GM18520 (cell line): ENCODE measurements at regions not wholly inside any gene's neighbourhood (a gene's known extent, or its start where the extent isn't known, plus 50 kb on each side); places are given as distances from the start of the nearest gene placed in this dataset.
"Not testable (repeated sequence)": the region's sequence is repeated elsewhere in the genome, so short reads cannot be mapped to it uniquely, and the experiment has no call there.

Experiments used
- ATAC-seq: cut with Tn5 transposase; IDR thresholded peaks from one replicate; pipeline ENCODE4 v1.9.1; 2021; ENCODE audit not compliant: unreplicated experiment

DNA sequence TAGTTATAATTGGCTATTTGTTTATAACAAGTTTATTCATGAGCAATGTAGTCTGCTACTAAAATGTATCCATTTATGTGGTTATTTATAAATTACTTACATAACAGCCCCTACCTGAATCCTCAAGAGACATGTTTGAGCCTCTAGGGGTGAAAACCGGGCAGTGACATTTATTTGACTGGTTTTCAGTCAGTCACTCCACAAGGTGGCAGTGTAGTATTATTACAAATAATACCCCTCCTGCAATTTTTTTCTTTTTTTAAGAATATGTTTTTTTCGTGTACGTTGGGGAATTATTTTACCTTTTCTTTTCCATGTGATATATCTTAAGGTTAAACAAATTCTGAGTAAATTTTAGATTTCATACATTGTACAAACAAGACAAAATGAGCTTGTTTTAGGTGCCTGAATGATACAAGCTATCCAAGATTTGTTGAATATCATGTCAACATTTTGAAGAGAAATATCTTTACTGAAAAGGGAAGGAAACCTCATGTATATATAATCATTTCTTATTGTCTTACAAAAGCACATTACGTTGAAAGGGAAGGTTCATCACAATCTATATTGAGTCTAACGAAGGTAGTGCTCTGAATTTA lies 598.7 kb upstream of the TECRL start:
- ATAC-seq: no peak

DNA sequence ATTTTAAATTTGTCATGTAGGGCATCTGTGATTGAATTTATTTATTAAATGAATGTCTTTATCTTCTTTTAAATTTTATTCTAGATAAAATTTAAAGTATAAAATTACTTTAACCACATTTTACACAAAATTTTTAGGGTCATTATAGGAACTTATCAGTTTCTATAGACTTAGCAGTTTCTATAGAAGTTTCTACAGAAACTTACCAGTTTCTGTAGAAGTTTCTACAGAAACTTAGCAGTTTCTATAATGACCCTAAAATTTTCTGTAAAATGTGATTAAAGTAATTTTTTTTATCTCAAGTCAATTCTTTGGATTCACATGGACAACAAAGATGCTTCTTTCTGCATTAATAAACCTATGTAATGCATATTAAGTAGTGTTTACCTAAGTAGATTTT lies 565.9 kb upstream of the TECRL start:
- ATAC-seq: no peak

DNA sequence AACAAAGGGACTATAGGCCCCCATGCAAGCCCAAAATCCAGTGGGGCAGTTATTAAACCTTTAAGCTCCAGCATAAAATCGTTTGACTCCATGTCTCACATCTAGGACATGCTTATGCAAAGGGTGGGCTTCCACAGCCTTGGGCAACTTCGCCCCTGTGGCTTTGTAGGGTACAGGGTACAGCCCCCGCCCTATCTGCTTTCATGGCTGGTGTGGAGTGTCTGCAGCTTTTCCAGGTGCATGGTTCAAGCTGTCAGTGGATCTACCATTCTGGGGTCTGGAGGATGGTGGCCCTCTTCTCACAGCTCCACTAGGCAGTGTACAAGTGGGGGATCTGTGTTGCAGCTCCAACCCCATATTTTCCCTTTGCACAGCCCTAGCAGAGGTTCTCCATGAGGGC lies 559.8 kb upstream of the TECRL start:
- ATAC-seq: no peak

DNA sequence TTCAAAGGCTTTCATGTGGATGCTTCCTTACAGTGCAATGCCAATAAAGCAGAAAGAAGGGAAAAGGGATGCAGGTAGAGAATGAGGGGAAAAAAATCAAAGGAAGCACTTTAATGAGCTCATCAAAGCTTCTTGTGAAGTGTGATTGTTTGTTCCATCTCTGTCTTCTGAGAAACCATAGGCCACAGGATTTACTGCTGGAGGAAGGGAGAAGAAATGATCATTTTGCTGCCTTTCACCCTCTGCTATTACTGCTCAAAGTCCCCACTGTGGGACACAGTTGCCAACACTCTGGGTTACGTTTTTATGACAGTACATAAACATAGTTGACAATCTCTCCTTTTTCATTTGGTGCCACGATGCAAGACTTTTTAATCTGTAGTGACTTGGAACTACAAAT lies 558.0 kb upstream of the TECRL start:
- no peak for ATAC-seq

DNA sequence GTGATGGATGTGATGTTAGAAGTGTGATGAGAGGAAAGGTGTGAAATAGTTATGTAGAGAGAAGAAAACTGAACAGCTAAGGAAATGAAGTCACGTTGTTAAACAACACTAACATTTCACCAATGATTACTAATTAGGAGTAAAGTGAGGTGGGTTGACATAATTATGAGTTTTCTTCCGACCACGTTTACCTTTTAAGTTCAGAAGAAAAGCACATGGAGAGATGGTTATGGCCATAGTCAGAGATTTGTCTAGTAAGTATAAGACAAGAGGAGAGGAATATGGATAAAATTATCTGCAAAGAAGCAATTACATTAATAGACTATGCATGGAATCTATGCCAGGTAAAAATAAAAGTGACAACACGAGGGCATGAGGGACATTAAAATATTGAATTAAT lies 551.3 kb upstream of the TECRL start:
- ATAC-seq: no peak

DNA sequence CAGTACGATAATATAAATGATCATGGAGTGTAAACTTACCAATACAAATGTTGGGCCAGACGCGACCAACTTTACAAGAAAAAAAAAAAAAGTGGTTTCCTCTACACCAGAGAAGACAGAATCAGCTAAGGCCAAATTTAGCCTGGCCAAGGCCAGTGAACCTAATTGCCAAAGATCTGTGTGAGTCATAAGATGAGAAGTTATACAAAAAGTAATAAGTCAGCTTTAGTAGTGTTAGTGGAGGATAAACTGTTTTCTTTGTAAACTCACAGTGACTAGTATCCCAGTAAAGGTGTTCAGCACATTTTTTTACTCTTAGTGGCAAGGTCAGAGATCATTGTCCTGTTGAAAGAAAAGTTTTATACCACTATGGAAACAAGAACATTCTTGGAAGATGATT lies 531.4 kb upstream of the TECRL start:
- ATAC-seq: no peak

DNA sequence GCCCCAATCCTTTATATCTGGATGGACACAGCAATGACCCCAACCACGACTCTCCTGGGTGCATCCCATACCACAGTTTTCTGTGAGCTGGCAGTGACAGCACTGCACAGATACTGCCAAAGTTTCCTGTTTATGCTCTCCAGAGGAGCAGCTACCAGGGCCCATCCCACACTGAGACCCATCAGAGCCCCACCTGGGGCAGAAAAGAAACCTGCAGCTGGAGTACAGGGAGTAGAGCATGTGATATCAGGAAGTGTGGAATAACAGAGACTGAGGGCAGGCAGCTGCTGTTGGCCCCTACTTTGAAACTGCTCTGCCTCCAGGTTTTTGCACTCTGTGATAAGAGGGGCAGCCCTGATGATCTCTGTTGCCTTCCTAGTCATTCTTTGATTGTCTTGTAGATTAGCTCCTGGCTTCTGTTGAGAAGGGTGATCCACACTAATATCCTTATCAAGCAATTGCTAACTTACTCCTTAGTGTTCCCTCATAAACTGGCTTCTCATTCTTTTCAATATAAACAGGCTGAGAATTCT lies 526.3 kb upstream of the TECRL start:
- ATAC-seq: no peak

DNA sequence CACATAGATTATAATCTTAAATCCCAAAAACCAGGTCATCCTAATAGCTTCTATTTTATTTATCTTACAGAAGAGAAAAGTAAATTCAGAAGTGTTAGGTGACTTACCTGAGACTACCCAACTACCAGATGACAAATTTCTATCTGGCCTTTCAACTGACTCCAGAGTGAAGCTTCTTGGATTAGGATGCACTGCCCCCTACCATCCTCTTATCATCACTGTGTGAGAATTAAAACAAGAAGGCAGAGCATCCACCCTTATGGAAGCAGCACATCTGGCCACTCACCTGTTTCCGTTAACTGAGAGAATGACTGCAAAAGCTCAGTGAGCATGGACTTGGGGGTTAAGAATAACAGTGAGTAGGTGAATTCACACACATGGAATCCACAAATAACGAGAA lies 502.6 kb upstream of the TECRL start:
- ATAC-seq: no peak

DNA sequence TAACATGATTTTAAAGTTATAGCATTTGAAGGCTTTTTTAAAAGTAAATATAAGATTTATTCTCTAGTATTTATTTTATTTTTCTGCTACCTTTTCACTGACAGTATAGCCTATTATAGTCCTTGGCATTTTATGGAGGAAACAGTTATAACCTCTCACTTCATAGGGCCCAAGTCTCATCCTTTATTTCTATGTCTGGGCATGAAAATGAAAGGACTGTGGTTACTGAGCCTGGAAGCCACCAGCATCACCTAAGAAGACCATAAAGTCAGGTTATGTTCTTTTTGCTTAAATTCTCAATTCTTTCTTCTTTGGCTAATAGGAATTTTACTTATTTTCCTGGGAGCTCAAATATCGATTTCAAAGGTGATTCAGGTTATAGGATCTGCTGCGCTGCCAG lies 494.7 kb upstream of the TECRL start:
- no peak for ATAC-seq

DNA sequence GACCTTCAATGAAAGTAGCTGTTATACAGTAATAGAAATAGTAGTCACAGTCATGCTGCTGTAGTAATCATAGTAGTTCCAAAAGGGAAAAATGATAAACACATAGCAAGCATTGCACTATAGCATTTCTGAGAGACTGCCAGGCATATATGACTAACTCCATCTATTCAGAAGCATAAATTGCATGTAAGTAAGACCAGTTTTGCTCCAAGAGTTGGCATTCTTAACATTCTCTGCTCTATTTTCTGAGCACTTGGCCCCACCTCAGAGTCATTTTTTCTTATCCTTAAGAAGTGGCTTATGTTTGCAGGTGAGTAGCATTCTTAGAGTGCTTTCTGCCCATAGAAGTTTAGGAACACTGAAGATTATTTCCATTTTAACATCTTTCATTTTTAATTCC lies 490.3 kb upstream of the TECRL start:
- no peak for ATAC-seq

DNA sequence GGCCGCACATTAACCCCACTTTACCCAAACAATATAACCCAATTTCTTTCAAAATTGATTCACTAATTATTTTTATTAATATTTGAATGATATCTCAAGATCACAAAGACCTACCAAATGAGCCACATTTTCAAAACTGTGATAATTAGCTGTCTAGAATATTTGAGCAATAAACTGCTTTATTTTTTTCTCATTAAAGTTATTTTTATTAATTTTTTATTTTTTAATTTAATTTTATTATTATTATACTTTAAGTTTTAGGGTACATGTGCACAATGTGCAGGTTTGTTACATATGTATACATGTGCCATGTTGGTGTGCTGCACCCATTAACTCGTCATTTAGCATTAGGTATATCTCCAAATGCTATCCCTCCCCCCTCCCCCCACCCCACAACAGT lies 489.8 kb upstream of the TECRL start:
- not testable (repeated sequence) for ATAC-seq

DNA sequence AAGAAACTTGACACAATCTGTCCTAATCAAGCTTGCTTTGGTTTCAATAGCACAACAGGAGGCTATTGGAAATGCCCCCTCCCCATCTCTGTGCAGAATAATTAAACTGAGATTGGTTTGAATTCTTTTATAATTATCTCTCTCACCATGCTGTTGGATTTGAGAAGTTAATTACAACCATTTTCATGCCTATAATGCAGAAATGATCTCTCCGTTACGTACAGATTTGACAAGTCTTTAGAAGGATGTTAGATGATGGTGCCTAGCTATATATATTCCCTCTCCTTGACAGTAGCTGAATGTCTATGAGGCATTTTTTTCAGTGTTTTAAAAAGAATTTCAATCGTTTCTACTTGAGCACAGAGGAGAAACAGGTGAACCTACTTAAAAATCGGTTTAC lies 488.4 kb upstream of the TECRL start:
- ATAC-seq: no peak

DNA sequence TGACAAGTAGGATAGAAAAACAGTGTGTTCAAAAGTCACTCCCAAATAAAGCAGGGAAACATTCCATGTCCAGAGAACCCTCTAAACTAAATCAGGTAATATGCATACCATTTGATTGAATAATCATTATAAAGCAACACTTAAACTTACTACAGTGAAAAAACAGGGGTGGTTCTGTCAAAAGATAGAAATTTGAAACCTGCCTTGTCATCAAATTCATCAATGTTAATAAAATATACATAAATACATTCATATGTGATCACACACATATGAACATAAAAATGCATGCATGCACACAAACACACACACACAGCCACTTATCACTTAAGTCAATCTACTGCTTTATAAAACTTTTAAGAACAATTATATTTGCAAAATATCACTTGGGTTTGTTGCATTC lies 485.8 kb upstream of the TECRL start:
- no peak for ATAC-seq

DNA sequence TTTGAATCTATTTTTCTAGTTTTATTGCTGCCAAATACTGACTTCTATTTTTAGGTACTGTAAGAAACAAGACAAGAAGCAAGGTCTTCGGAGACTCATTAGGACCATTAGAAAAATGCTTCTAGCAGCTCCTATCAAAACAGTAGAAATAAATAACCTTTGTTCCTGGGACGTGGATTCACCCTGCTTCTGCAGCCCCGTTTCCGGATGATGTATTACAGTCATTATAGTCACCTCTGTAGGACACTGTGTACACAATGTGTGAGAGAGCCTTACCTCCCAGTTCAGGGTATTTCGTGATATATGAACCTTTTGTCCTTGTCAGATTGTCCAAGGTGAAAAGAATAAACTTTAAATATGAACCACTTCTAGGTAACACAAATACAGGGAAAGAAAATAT lies 484.0 kb upstream of the TECRL start:
- no peak for ATAC-seq

DNA sequence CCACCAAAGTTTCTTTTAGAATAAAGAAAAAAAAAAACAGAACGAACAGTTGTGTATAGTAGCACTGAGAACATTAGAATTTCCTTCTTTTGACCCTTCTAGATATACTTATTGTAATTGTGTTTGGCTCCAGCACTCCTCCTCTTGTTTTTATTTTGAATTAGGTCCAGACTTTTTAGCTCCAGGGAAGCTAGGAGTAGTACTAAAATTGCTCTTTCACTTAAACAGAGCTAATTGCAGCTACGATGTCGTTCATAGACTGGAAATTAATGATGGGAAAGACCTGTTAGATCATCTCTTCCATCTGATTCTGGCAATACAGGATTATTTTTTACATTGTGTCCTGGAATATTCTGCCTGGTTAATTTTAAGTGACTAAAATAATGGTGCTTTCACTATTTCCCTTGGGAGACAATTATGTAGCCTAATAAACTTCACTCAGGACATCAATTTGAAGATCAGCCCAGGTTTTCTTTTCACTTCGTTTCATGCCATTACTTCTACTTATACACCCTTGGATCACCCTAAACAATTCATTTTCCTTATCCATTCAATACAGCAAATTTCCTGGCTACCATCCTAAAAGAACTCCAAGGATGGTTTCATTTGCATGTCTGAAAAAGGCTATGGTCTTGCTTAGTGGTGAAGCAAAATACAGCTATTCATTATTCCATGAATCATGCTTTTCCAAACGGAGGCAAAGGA lies 480.8 kb upstream of the TECRL start:
- ATAC-seq: no peak

DNA sequence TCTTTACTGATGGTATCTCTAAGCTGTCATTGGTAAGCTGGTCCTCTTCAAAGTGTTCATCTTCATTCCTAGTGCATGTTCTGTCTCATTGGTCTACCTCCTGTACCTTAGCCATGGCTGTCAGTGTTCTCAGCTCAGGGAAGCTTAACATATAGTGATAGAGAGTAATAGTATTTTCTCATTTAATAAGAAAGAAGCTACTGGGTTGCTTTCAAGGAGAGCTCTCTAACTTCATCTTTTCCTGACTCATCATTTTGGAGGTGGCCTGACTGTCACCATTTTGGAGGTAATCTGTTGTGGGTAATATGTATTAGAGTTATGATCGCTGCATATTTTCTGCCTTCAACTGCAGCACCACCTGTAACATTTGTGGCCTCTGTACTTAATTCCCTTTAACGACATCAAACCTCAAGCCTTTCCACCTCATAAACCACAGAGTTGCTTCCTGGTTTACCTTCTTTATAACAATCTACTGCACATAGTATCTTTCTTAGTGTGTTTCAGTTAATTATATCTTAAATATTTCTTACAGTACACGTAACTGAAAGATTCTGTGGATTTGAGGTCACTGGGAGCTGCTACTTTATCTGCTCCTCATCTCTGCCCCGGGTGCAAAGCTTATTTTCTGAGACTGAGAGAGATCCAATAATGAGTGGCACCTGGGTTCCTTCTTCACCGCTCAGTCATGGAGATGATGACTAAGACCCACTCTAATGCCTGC lies 474.0 kb upstream of the TECRL start:
- no peak for ATAC-seq

DNA sequence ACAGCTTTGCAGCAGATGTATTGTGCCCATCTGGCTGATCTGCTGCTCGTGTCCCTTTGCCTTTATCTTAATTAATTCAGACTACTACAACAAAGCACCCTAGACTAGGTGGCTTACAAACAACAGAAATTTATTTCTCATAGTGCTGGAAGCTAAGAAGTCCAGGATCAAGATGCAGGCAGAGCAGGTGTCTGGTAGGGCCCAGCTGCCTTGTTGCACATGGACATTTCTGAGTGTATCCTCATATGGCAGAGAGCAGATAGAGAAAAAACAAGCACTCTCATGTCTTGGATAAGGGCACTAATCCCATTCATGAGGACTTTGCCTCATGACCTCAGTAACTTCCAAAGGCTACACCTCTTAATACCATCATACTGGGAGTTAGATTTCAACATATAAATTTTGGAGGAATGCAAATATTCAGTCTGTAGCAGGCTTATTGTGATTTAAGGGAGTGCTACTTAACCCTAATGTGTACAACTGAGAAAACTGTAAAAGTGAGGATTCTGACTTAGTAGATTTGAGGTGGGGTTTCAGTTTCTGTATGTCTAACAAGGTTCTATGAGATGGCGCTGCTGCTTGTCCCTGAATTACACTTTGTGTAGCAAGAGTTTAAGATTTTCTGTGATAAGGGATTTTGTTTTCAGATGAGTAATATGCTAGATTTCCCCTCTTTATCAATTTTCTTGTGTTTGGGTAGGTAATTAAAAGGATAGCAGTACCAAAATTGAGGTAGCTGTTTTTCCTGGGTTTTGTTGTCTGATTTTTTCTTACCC lies 473.2 kb upstream of the TECRL start:
- no peak for ATAC-seq

DNA sequence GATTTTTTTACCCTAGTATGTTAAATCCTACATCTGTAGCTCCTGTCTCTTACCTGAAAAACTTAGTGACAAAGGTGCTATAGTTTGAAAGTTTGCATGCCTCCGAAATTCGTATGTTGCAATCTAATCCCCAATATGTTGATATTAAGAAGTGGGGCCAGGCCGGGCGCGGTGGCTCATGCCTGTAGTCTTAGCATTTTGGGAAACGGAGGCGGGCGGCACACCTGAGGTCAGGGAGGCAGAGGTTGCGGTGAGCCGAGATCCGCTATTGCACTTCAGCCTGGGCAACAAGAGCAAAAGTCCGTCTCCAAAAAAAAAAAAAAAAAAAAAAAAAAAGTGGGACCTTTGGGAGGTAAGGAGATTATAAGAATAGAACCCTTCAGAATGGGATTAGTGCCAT lies 471.3 kb upstream of the TECRL start:
- no peak for ATAC-seq

DNA sequence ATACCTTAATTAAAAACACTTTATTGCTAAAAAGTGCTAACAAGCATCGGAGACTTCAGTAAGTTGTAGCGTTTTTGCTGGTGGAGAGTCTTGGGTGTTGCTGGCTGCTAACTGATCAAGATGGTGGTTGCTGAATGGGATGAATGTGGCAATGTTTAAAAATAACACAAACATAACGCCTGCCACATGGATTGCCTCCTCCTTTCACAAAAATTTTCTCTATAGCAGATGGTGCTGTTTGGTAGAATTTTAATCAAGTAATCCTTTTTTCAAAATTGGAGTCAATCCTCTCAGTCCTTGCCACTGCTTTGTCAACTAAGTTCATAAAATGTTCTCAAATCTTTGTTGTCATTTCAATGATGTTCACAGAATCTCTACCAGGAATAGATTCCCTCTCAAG lies 466.8 kb upstream of the TECRL start:
- ATAC-seq: no peak

DNA sequence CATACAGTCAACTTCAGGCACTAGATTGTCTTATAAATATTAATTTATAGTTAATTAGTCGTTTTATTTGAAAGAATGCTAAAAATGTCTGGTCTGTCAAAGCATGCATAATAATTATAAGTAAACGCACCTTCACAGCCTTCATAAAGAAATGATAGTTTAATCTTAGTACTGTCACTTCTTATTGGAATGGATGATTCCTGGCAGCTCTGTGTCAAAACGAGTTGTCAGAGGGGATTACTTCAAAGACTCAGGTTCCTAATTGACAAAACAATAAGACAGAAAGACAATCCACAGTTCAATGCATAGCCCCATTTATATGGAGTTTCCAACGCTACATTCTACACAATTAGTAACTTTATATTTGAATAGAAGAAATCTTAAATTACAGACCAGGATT lies 461.3 kb upstream of the TECRL start:
- ATAC-seq: no peak

DNA sequence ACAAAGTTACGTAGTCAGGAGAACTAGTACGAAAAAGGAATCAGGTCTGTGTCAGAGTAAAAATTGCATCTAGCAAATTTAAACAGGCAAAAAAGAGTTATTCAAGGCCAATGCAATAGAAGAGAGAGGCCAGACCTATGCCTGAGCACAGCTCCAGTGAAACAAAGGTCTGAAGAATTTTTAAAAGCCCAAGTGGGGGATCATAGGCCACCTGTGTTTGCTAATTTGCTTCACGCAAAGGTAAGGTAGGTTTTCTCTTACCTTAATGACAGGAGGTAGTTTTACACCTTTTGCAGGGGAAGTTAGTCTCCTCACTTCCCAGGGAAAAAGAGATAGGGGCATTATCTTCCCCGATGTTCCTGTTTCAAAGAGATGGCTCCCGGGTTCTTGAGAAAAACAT lies 448.6 kb upstream of the TECRL start:
- no peak for ATAC-seq

DNA sequence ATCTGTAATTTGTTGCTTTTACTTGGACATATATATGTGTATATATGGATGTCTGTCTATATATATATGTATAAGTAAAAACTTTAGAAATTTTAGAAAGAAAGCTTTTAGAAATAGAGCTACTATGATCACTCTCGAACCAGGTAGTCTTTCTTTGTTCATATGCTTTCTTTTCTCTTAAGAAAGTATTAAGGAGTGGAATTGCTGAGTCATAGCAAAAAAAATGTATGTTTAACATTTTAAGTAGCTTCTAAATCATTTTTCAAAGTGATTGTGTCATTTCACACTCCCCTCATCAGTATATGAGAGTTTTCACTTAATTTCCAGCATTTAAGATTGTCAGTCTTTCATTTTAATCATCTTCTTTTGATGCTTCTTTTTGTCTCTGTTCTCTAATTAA lies 447.9 kb upstream of the TECRL start:
- no peak for ATAC-seq
